H1 (cell line): ENCODE measurements at regions not wholly inside any gene's neighbourhood (a gene's known extent, or its start where the extent isn't known, plus 50 kb on each side); places are given as distances from the start of the nearest gene placed in this dataset.

Source experiments
- CTCF ChIA-PET: fragments of 300-600 bp; sonication (Branson Sonifier 250); formaldehyde crosslinking; loops from one replicate; lab custom pipeline; 2021; ENCODE audit not compliant: partially characterized antibody; lab: Charles Lee
- POLR2A ChIA-PET: fragments of 300-600 bp; sonication (Branson Sonifier 250); formaldehyde crosslinking; loops from one replicate; lab custom pipeline; 2021; ENCODE audit warnings: inconsistent platforms; ENCODE audit not compliant: partially characterized antibody; lab: Charles Lee
- DNase-seq, 2 experiments: peaks; one replicate each; pipeline versions ENCODE4 v3.0.0 to v3.0.0-alpha.2; 2010 to 2022; ENCODE audit warnings: low spot score in 2 of 2, low read depth in 1 of 2, mixed read lengths in 1 of 2
- FAIRE-seq: peaks from 2 replicates; lab custom pipeline; 2011; peaks lifted over from hg19 to GRCh38; lab: Jason Lieb, UNC
- H2AFZ ChIP-seq: 2 replicates; pipeline ENCODE4 v1.8.1; 2012; ENCODE audit warnings: low read length, inconsistent platforms
- H2AK5ac ChIP-seq: 2 replicates; pipeline ENCODE4 v1.6.1; 2013; ENCODE audit warnings: low read depth, low read length
- H2BK120ac ChIP-seq: replicated peaks from 2 replicates; pipeline ENCODE3; 2013; ENCODE audit warnings: low read depth, low read length, inconsistent platforms
- H2BK12ac ChIP-seq: 2 replicates; pipeline ENCODE4 v1.6.1; 2013; ENCODE audit warnings: low read depth, low read length
- H2BK15ac ChIP-seq: 2 replicates; pipeline ENCODE4 v1.6.1; 2013; ENCODE audit warnings: low read length
- H2BK20ac ChIP-seq: 2 replicates; pipeline ENCODE4 v1.6.1; 2013; ENCODE audit warnings: low read length
- H2BK5ac ChIP-seq: 2 replicates; pipeline ENCODE4 v1.6.1; 2013; ENCODE audit warnings: low read depth, low read length
- H3K14ac ChIP-seq: 2 replicates; pipeline ENCODE4 v1.6.1; 2013; ENCODE audit warnings: inconsistent platforms; ENCODE audit not compliant: insufficient read length
- H3K18ac ChIP-seq: 2 replicates; pipeline ENCODE4 v1.6.1; 2013; ENCODE audit warnings: low read length; ENCODE audit errors: extremely low read depth
- H3K23ac ChIP-seq: 2 replicates; pipeline ENCODE4 v1.6.1; 2013; ENCODE audit warnings: inconsistent platforms; ENCODE audit not compliant: insufficient read length
- H3K23me2 ChIP-seq: 2 replicates; pipeline ENCODE4 v1.6.1; 2013; ENCODE audit warnings: low read depth, low read length
- H3K27ac ChIP-seq: 2 replicates; pipeline ENCODE4 v1.6.1; 2011; ENCODE audit warnings: low read depth, low read length, inconsistent platforms
- H3K27me3 ChIP-seq, 4 experiments: replicated peaks in 1 of 4; 1 replicate in 1 of 4; 2 replicates in 3 of 4; pipeline versions ENCODE4 v1.6.1 to v1.8.1; 2011 to 2013; ENCODE audit warnings: low read length in 3 of 4, mild to moderate bottlenecking in 3 of 4, inconsistent platforms in 2 of 4, mixed read lengths in 2 of 4, moderate library complexity in 1 of 4; ENCODE audit not compliant: control insufficient read depth in 3 of 4, insufficient read depth in 3 of 4; ENCODE audit errors: extremely low read depth in 1 of 4
- H3K36me3 ChIP-seq, 4 experiments: 2 replicates each; pipeline versions ENCODE4 v1.6.1 to v1.8.1; 2011 to 2013; ENCODE audit warnings: mild to moderate bottlenecking in 4 of 4, low read length in 3 of 4, moderate library complexity in 2 of 4, control low read depth in 1 of 4, inconsistent platforms in 1 of 4; ENCODE audit not compliant: insufficient read depth in 4 of 4, control insufficient read depth in 2 of 4
- H3K4ac ChIP-seq: replicated peaks from 2 replicates; pipeline ENCODE3; 2013; ENCODE audit warnings: low read length, low read depth, mixed read lengths, inconsistent platforms; ENCODE audit not compliant: insufficient read length
- H3K4me1 ChIP-seq, 4 experiments: replicated peaks in 1 of 4; 1 replicate in 1 of 4; 2 replicates in 3 of 4; pipeline versions ENCODE4 v1.6.1 to v1.8.1; 2011 to 2013; ENCODE audit warnings: low read length in 3 of 4, inconsistent platforms in 2 of 4, mixed read lengths in 1 of 4; ENCODE audit not compliant: insufficient read depth in 4 of 4, control insufficient read depth in 3 of 4
- H3K4me2 ChIP-seq, 2 experiments: 2 replicates each; pipeline versions ENCODE4 v1.6.1 to v1.8.1; 2011 to 2013; ENCODE audit warnings: low read depth in 2 of 2, low read length in 2 of 2, control low read depth in 1 of 2, inconsistent platforms in 1 of 2, mild to moderate bottlenecking in 1 of 2; ENCODE audit not compliant: insufficient read depth in 1 of 2
- H3K4me3 ChIP-seq, 4 experiments: fragments of 200-600, 300-600 bp in 1 of 4; sonication (generic), shearing (Covaris generic), sonication (Bioruptor Twin) in 1 of 4; 2 replicates each; pipeline versions ENCODE4 v1.5.1 to v1.8.1; 2011 to 2016; ENCODE audit warnings: low read length in 4 of 4, low read depth in 3 of 4, control low read depth in 2 of 4, inconsistent platforms in 2 of 4, mild to moderate bottlenecking in 2 of 4, mixed read lengths in 1 of 4, moderate library complexity in 1 of 4; ENCODE audit not compliant: insufficient read depth in 2 of 4; ENCODE audit errors: extremely low read depth in 1 of 4
- H3K56ac ChIP-seq: replicated peaks from 2 replicates; pipeline ENCODE3; 2013; ENCODE audit warnings: low read depth, mild to moderate bottlenecking, mixed read lengths, low read length, inconsistent platforms; ENCODE audit not compliant: insufficient read length
- H3K79me1 ChIP-seq: 2 replicates; pipeline ENCODE4 v1.6.1; 2013; ENCODE audit warnings: low read depth, low read length, control low read depth
- H3K79me2 ChIP-seq, 2 experiments: 2 replicates each; pipeline versions ENCODE4 v1.6.1 to v1.8.1; 2012 to 2013; ENCODE audit warnings: low read length in 2 of 2, mild to moderate bottlenecking in 2 of 2, inconsistent platforms in 1 of 2; ENCODE audit not compliant: insufficient read depth in 2 of 2, control insufficient read depth in 1 of 2
- H3K9ac ChIP-seq, 4 experiments: replicated peaks in 1 of 4; 1 replicate in 1 of 4; 2 replicates in 3 of 4; pipeline versions ENCODE4 v1.6.1 to v1.8.1; 2011 to 2013; ENCODE audit warnings: low read depth in 3 of 4, low read length in 3 of 4, control low read depth in 2 of 4, mild to moderate bottlenecking in 2 of 4, moderate library complexity in 2 of 4, inconsistent platforms in 1 of 4; ENCODE audit errors: extremely low read depth in 1 of 4
- H3K9me3 ChIP-seq, 2 experiments: 2 replicates each; pipeline versions ENCODE4 v1.6.1 to v1.8.1; 2012 to 2013; ENCODE audit warnings: mild to moderate bottlenecking in 2 of 2, moderate library complexity in 2 of 2, control low read depth in 1 of 2, inconsistent platforms in 1 of 2, low read depth in 1 of 2, low read length in 1 of 2, mixed read lengths in 1 of 2; ENCODE audit not compliant: insufficient read depth in 2 of 2
- H4K20me1 ChIP-seq, 2 experiments: replicated peaks in 1 of 2; 2 replicates each; pipeline versions ENCODE3 to v1.8.1; 2011 to 2013; ENCODE audit warnings: inconsistent platforms in 2 of 2, low read length in 2 of 2, mild to moderate bottlenecking in 1 of 2; ENCODE audit not compliant: insufficient read depth in 2 of 2, control insufficient read depth in 1 of 2
- H4K5ac ChIP-seq: 2 replicates; pipeline ENCODE4 v1.6.1; 2013; ENCODE audit warnings: low read length, low read depth, mixed read lengths, inconsistent platforms; ENCODE audit not compliant: insufficient read length
- H4K8ac ChIP-seq: 2 replicates; pipeline ENCODE4 v1.8.0; 2013; ENCODE audit warnings: mild to moderate bottlenecking, moderate library complexity, low read length, inconsistent platforms; ENCODE audit not compliant: insufficient read depth; ENCODE audit errors: extremely low read depth
- H4K91ac ChIP-seq: replicated peaks from 2 replicates; pipeline ENCODE3; 2013; ENCODE audit warnings: low read length, mixed read lengths, inconsistent platforms; ENCODE audit not compliant: insufficient read length
- EGR1 ChIP-seq: IDR thresholded peaks from 2 replicates; pipeline ENCODE4 v1.6.1; 2011; ENCODE audit warnings: low read depth, low read length, borderline replicate concordance
- HDAC2 ChIP-seq, 2 experiments: fragments of 300-600 bp in 1 of 2; sonication (generic) in 1 of 2; IDR thresholded peaks; 2 replicates each; pipeline ENCODE4 v1.6.1; 2011 to 2012; ENCODE audit warnings: low read depth in 2 of 2, low read length in 2 of 2, mild to moderate bottlenecking in 2 of 2, moderate library complexity in 2 of 2, borderline replicate concordance in 1 of 2, inconsistent platforms in 1 of 2
- KDM1A ChIP-seq: fragments of 200-600, 300-600 bp; sonication (generic); IDR thresholded peaks from 2 replicates; pipeline ENCODE4 v1.7.1; 2016; ENCODE audit warnings: mild to moderate bottlenecking, low read length, borderline replicate concordance
- RFX5 ChIP-seq: IDR thresholded peaks from 2 replicates; pipeline ENCODE4 v1.6.1; 2011; ENCODE audit warnings: low read depth, low read length, improper control_type of control experiment, borderline replicate concordance
- SIX5 ChIP-seq: IDR thresholded peaks from 2 replicates; pipeline ENCODE4 v1.6.1; 2011; ENCODE audit warnings: mild to moderate bottlenecking, low read depth, low read length
- TF ChIP-seq, protein P1 (sequence below): IDR thresholded peaks from 2 replicates; pipeline ENCODE4 v1.6.1; 2012; ENCODE audit warnings: inconsistent platforms

DNA sequence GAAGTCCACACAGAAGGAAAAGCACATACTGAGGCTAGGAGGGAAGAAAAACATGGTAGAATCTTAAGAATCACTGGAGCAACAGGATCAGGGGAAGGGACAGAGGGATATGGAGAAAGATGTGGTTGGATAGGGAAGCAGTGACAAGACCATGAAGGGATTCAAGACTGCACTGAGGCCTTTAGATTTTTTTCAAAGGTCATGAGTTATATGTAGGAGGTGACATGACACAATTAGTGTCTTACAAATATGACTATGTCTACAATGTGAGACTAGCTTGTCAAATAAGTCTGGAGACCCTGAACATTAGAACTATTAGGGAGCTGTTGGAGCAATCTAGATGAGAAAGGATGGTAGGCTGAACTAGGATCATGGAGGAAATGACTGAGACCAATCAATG is 1130.3 kb upstream of the ZEB2 start:
- no peak overlapping the region for H2BK5ac ChIP-seq
- no peaks in the 10 kb centered on the region for H4K20me1 ChIP-seq
- H3K79me2 ChIP-seq: no peaks in the 10 kb centered on the region
- FAIRE-seq (no peak), DNase-seq (no peak)
- no peak overlapping the region for H3K4ac ChIP-seq
- no peak overlapping the region for H2BK120ac ChIP-seq
- ChIA-PET CTCF (no interaction called here), POLR2A (no interaction called here)
- no peak overlapping the region for H3K4me2 ChIP-seq
- no peaks in the 10 kb centered on the region for H3K23me2 ChIP-seq
- no peaks in the 10 kb centered on the region for H3K79me1 ChIP-seq
- H3K18ac ChIP-seq: no peak overlapping the region
- no peak overlapping the region for H2AK5ac ChIP-seq
- H2BK12ac ChIP-seq: no peak overlapping the region
- no peak overlapping the region for H3K56ac ChIP-seq
- H3K27me3 ChIP-seq: no peaks in the 10 kb centered on the region
- H3K4me3 ChIP-seq: no peak overlapping the region
- no peaks in the 10 kb centered on the region for H3K36me3 ChIP-seq
- H4K91ac ChIP-seq: no peak overlapping the region
- no peak overlapping the region for H3K27ac ChIP-seq
- no peak overlapping the region for H2BK15ac ChIP-seq
- no peak overlapping the region for H4K5ac ChIP-seq
- H2AFZ ChIP-seq: no peak overlapping the region
- TF ChIP-seq EGR1 (no peak), SIX5 (no peak), RFX5 (no peak), KDM1A (no peak), HDAC2 (IDR thresholded peaks at IDR 0.05; ENCODE audit: borderline replicate concordance in 1 of 2, low read depth in 2 of 2, low read length in 2 of 2) (no peak)
- TF ChIP-seq, protein P1, sequence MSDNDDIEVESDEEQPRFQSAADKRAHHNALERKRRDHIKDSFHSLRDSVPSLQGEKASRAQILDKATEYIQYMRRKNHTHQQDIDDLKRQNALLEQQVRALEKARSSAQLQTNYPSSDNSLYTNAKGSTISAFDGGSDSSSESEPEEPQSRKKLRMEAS: no peak
- H3K9ac ChIP-seq: no peak overlapping the region
- no peaks in the 10 kb centered on the region for H3K9me3 ChIP-seq
- H3K14ac ChIP-seq: no peak overlapping the region
- no peak overlapping the region for H2BK20ac ChIP-seq
- no peak overlapping the region for H3K23ac ChIP-seq
- no peaks in the 10 kb centered on the region for H3K4me1 ChIP-seq
- no peak overlapping the region for H4K8ac ChIP-seq
